CD4-positive, CD25-positive, alpha-beta regulatory T cell (primary cell): ENCODE measurements at regions not wholly inside any gene's neighbourhood (a gene's known extent, or its start where the extent isn't known, plus 50 kb on each side); places are given as distances from the start of the nearest gene placed in this dataset.

Source experiments
- ATAC-seq, 2 donors: fragments of 150-1000 bp; cut with Tn5 transposase; one replicate each; pipeline ENCODE4 v1.10.0; 2021; ENCODE audit warnings: low read depth in 2 of 2, moderate number of reproducible peaks in 2 of 2, moderate library complexity in 1 of 2
- DNase-seq, 3 donors: peaks; one replicate each; pipeline versions ENCODE4 v3.0.0 to v3.0.0-alpha.2; 2012 to 2022; ENCODE audit warnings: mixed read lengths in 1 of 3
- H3K27ac ChIP-seq: one replicate; pipeline ENCODE4 v1.7.0; 2013; ENCODE audit warnings: mild to moderate bottlenecking, low read length; ENCODE audit not compliant: insufficient read depth, poor library complexity, severe bottlenecking
- H3K27me3 ChIP-seq: one replicate; pipeline ENCODE4 v1.7.0; 2013; ENCODE audit warnings: low read length; ENCODE audit not compliant: control insufficient read depth, insufficient read depth
- H3K36me3 ChIP-seq: one replicate; pipeline ENCODE4 v1.7.0; 2013; ENCODE audit warnings: mild to moderate bottlenecking, low read length, moderate library complexity; ENCODE audit not compliant: control insufficient read depth, insufficient read depth
- H3K4me1 ChIP-seq: 2 replicates; pipeline ENCODE4 v1.7.0; 2013; ENCODE audit warnings: mild to moderate bottlenecking, low read length; ENCODE audit not compliant: insufficient read depth, control insufficient read depth, poor library complexity, severe bottlenecking
- H3K4me3 ChIP-seq: one replicate; pipeline ENCODE4 v1.7.0; 2013; ENCODE audit warnings: low read depth, mild to moderate bottlenecking, low read length, moderate library complexity
- H3K9me3 ChIP-seq, 2 experiments: 1 replicate in 1 of 2; 2 replicates in 1 of 2; pipeline ENCODE4 v1.7.0; 2013; ENCODE audit warnings: low read length in 2 of 2, mild to moderate bottlenecking in 1 of 2, moderate library complexity in 1 of 2; ENCODE audit not compliant: control insufficient read depth in 2 of 2
- H3K27ac Mint-ChIP-seq, 3 donors: one replicate each; pipeline ENCODE4 v1.8.0; 2020 to 2022; ENCODE audit warnings: mild to moderate bottlenecking in 3 of 3, mixed read lengths in 3 of 3, moderate library complexity in 2 of 3
- H3K27me3 Mint-ChIP-seq: one replicate; pipeline ENCODE4 v1.8.0; 2022; ENCODE audit warnings: mild to moderate bottlenecking, mixed read lengths
- H3K36me3 Mint-ChIP-seq: one replicate; pipeline ENCODE4 v1.8.0; 2020; ENCODE audit warnings: mixed read lengths
- H3K4me1 Mint-ChIP-seq, 4 donors: one replicate each; pipeline ENCODE4 v1.8.0; 2020 to 2022; ENCODE audit warnings: mixed read lengths in 4 of 4, mild to moderate bottlenecking in 1 of 4
- H3K4me3 Mint-ChIP-seq, 4 donors: one replicate each; pipeline ENCODE4 v1.8.0; 2020 to 2022; ENCODE audit warnings: mild to moderate bottlenecking in 4 of 4, mixed read lengths in 4 of 4, moderate library complexity in 3 of 4
- H3K9me3 Mint-ChIP-seq, 7 donors: one replicate each; pipeline ENCODE4 v1.8.0; 2020 to 2022; ENCODE audit warnings: mixed read lengths in 7 of 7, mild to moderate bottlenecking in 3 of 7, moderate library complexity in 2 of 7

GRCh38 chr6:149134511-149134933, 183.0 kb upstream of the TAB2 start:
- Mint-ChIP-seq H3K36me3 (peaks cover 10% of the 10 kb centered on the region), H3K27me3 (no peaks in the 10 kb centered on the region), H3K9me3 (peaks cover 0 to 6% (median 3%) of the 10 kb centered on the region in 7 donors), H3K27ac (no peak overlapping the region), H3K4me3 (no peak overlapping the region), H3K4me1 (peaks cover 11 to 59% (median 41%) of the 10 kb centered on the region in 4 donors)
- Histone ChIP-seq H3K4me1 (peaks cover 43% of the 10 kb centered on the region), H3K4me3 (peak overlapping the region; percentile 13), H3K27ac (no peak overlapping the region), H3K36me3 (no peaks in the 10 kb centered on the region), H3K9me3 (no peaks in the 10 kb centered on the region), H3K27me3 (no peaks in the 10 kb centered on the region)
- no peak for ATAC-seq
- DNase-seq = no peak

GRCh38 chr6:149135809-149136208, 181.7 kb upstream of the TAB2 start:
- H3K4me3 ChIP-seq = peak overlapping the region; percentile 39
- no peaks in the 10 kb centered on the region for H3K27me3 ChIP-seq
- ATAC-seq (no peak), DNase-seq (no peak)
- Mint-ChIP-seq H3K4me1 (peaks cover 18 to 59% (median 43%) of the 10 kb centered on the region in 4 donors), H3K36me3 (peaks cover 10% of the 10 kb centered on the region), H3K27me3 (no peaks in the 10 kb centered on the region), H3K4me3 (no peak overlapping the region), H3K9me3 (peaks cover 1 to 6% (median 3%) of the 10 kb centered on the region in 7 donors), H3K27ac (no peak overlapping the region)
- no peaks in the 10 kb centered on the region for H3K9me3 ChIP-seq
- no peaks in the 10 kb centered on the region for H3K36me3 ChIP-seq
- peaks cover 53% of the 10 kb centered on the region for H3K4me1 ChIP-seq
- H3K27ac ChIP-seq = no peak overlapping the region

- H3K27ac Mint-ChIP-seq = peak overlapping the region in 1 of 3 donors; percentile 39
- Histone ChIP-seq H3K36me3 (no peaks in the 10 kb centered on the region), H3K9me3 (no peaks in the 10 kb centered on the region), H3K27me3 (no peaks in the 10 kb centered on the region), H3K4me1 (peaks cover 59% of the 10 kb centered on the region), H3K4me3 (peak overlapping the region; percentile 39), H3K27ac (peak overlapping the region; percentile 15)
- peaks cover 24 to 59% (median 44%) of the 10 kb centered on the region in 4 donors for H3K4me1 Mint-ChIP-seq
- peaks cover 1 to 6% (median 4%) of the 10 kb centered on the region in 7 donors for H3K9me3 Mint-ChIP-seq
- ATAC-seq (no peak), DNase-seq (no peak)
- H3K36me3 Mint-ChIP-seq = peaks cover 10% of the 10 kb centered on the region
- peak overlapping the region in 1 of 4 donors; percentile 32 for H3K4me3 Mint-ChIP-seq
- H3K27me3 Mint-ChIP-seq = no peaks in the 10 kb centered on the region
Measured at GRCh38 chr6:149136273-149136912, 181.1 kb upstream of the TAB2 start.

- Histone ChIP-seq H3K27me3 (no peaks in the 10 kb centered on the region), H3K27ac (no peak overlapping the region), H3K36me3 (no peaks in the 10 kb centered on the region), H3K4me3 (no peak overlapping the region), H3K9me3 (no peaks in the 10 kb centered on the region), H3K4me1 (peaks cover 59% of the 10 kb centered on the region)
- no peak for DNase-seq
- H3K9me3 Mint-ChIP-seq = peaks cover 1 to 8% (median 5%) of the 10 kb centered on the region in 7 donors
- ATAC-seq = no peak
- peak overlapping the region in 1 of 4 donors; percentile 32 for H3K4me3 Mint-ChIP-seq
- H3K4me1 Mint-ChIP-seq = peaks cover 27 to 58% (median 43%) of the 10 kb centered on the region in 4 donors
- peak overlapping the region in 1 of 3 donors; percentile 39 for H3K27ac Mint-ChIP-seq
- peaks cover 10% of the 10 kb centered on the region for H3K36me3 Mint-ChIP-seq
- H3K27me3 Mint-ChIP-seq = no peaks in the 10 kb centered on the region
Measured at GRCh38 chr6:149136913-149137286, 180.6 kb upstream of the TAB2 start.

- Mint-ChIP-seq H3K4me3 (peak overlapping the region in 1 of 4 donors; percentile 68), H3K4me1 (peaks cover 20 to 57% (median 40%) of the 10 kb centered on the region in 4 donors), H3K27me3 (no peaks in the 10 kb centered on the region), H3K9me3 (peaks cover 0 to 5% (median 2%) of the 10 kb centered on the region in 7 donors), H3K27ac (peak overlapping the region; percentile 78 to 98 (median 98)), H3K36me3 (peaks cover 4% of the 10 kb centered on the region)
- Histone ChIP-seq H3K27me3 (no peaks in the 10 kb centered on the region), H3K4me3 (no peak overlapping the region), H3K36me3 (no peaks in the 10 kb centered on the region), H3K9me3 (no peaks in the 10 kb centered on the region), H3K4me1 (peaks cover 55% of the 10 kb centered on the region), H3K27ac (peak overlapping the region; percentile 6)
- ATAC-seq (no peak), DNase-seq (no peak)
Measured at GRCh38 chr6:149137594-149137993, 179.9 kb upstream of the TAB2 start.

GRCh38 chr6:149138089-149138488, 179.4 kb upstream of the TAB2 start:
- H3K4me1 ChIP-seq = peaks cover 50% of the 10 kb centered on the region
- peaks cover 2 to 3% of the 10 kb centered on the region in 2 experiments for H3K9me3 ChIP-seq
- H3K27me3 ChIP-seq = no peaks in the 10 kb centered on the region
- Mint-ChIP-seq H3K4me1 (peaks cover 20 to 52% (median 37%) of the 10 kb centered on the region in 4 donors), H3K9me3 (peaks cover 0 to 5% (median 3%) of the 10 kb centered on the region in 7 donors), H3K27me3 (no peaks in the 10 kb centered on the region), H3K4me3 (peak overlapping the region in 1 of 4 donors; percentile 68), H3K36me3 (peaks cover 4% of the 10 kb centered on the region), H3K27ac (peak overlapping the region; percentile 78 to 98 (median 98))
- peak overlapping the region; percentile 47 for H3K27ac ChIP-seq
- H3K36me3 ChIP-seq = no peaks in the 10 kb centered on the region
- DNase-seq (no peak), ATAC-seq (no peak)
- no peak overlapping the region for H3K4me3 ChIP-seq

- H3K27me3 Mint-ChIP-seq = no peaks in the 10 kb centered on the region
- peaks cover 24 to 51% (median 34%) of the 10 kb centered on the region in 4 donors for H3K4me1 Mint-ChIP-seq
- DNase-seq = no peak
- Histone ChIP-seq H3K9me3 (peaks cover 3 to 6% of the 10 kb centered on the region in 2 experiments), H3K36me3 (no peaks in the 10 kb centered on the region), H3K4me1 (peaks cover 43% of the 10 kb centered on the region), H3K4me3 (no peak overlapping the region), H3K27ac (peak overlapping the region; percentile 94), H3K27me3 (no peaks in the 10 kb centered on the region)
- H3K9me3 Mint-ChIP-seq = peaks cover 0 to 11% (median 2%) of the 10 kb centered on the region in 7 donors
- peaks cover 9% of the 10 kb centered on the region for H3K36me3 Mint-ChIP-seq
- no peak for ATAC-seq
- H3K27ac Mint-ChIP-seq = peak overlapping the region; percentile 90 to 100 (median 98)
- peak overlapping the region in 2 of 4 donors; percentile 8 to 68 for H3K4me3 Mint-ChIP-seq
Measured at GRCh38 chr6:149138699-149139294, 178.7 kb upstream of the TAB2 start.
